ENCODE measurements at regions not wholly inside any gene's neighbourhood (a gene's known extent, or its start where the extent isn't known, plus 50 kb on each side); places are given as distances from the start of the nearest gene placed in this dataset.

- in situ Hi-C loops (cut with MboI; ENCODE audit: low sequenced_read_pairs) = no loop called here
Observed at GRCh38 chrX:22648281-22648680, 351.5 kb upstream of the DDX53 start.

GRCh38 chrX:22650691-22651090, 349.1 kb upstream of the DDX53 start:
- in situ Hi-C loops (cut with MboI; ENCODE audit: low sequenced_read_pairs) = no loop called here

DNA sequence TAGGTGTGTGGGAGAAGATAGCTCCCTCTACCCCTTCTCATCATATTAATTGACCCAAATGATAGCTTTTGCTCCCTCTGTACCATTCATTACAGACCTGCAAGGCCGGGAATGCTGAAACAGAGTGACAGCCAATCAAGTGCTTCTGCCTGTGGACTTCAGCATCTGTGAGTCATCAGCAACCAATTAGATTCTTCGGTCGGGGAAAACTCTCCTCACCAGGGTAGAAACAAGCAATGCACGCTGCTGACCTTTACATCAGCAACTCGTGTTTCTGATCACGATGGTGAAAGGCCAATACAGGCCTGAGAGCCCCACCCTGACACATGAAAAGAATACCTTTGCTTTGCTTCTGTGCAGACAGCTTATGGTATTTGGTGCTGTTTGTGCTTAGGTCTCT, 347.2 kb upstream of the DDX53 start:
- in situ Hi-C loops (cut with MboI; ENCODE audit: low sequenced_read_pairs) = no loop called here

DNA sequence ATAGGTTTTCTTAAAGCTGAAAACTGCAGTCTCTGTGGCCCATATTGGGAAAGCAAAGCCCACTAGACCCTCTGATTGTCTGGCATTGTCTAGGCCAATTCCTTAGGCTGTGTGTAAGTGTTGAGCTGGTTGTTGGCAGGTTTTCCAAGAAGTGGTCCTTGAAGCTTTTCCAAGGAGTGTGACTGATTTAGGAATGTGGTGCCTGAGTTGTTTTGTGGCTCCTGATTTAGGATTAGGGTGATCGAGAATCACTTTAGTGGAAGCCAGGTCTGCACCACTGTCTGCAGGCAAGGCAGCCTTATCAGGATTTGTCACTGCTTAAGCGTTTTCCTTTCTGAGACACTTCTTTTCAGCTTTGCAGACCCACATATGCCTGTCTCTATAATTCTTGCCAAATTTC, 339.0 kb upstream of the DDX53 start:
- in situ Hi-C loops (cut with MboI; ENCODE audit: low sequenced_read_pairs) = no loop called here

DNA sequence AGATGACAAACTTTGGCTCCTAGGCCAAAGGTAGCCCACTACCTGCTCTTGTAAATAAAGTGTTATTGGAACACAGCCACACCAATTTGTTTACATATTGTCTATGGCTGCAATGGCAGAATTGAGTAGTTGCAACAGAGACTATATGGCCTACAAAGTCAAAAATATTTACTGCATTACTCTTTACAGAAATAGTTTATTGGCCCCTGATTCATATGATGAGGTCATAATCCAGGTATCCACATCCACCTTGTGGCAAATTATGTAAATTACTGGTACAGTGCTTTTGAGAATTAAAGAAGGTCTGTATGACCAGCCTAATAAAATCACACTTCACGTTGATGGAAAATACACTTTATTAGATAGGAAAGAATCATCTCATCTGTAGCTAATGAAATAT, 337.0 kb upstream of the DDX53 start:
- in situ Hi-C loops (cut with MboI; ENCODE audit: low sequenced_read_pairs) = no loop called here

GRCh38 chrX:22664826-22665225, 334.9 kb upstream of the DDX53 start:
- in situ Hi-C loops (cut with MboI; ENCODE audit: low sequenced_read_pairs) = no loop called here

DNA sequence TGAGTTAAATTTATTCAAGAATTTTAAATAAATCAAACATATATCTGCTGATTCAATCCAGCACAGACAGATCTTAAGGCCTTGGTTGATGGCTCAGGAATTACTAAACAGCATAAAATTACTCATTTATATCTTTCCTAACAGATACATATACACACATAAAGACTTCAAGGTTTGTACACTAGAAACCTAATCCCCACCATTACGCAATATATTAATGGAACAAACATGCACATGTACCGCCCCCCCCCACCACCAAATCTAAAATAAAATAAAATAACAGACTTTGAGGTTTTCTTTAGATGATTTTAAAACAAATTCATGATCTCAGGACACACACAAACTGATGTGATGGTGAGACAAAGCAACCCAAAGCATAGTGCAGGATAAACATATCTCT, 333.9 kb upstream of the DDX53 start:
- in situ Hi-C loops (cut with MboI; ENCODE audit: low sequenced_read_pairs) = no loop called here

DNA sequence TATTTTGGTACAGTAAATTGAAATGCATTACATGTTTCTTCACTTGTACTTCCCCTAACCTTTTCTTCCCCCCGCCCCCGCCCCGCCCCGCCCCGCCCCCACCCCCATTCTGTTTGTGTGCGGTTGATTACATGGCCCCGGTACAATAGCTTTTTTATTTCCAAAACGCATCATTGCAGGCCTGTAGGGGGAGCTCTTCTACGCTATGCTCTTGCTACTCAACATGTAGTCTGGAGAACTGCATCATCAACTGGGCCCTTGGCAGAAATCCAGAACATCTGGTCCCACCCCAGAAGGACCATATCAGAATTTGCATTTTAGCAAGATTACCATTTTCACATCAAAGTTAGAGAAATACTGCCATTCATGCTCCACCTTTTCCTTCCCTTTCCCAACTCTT, 333.3 kb upstream of the DDX53 start:
- in situ Hi-C loops (cut with MboI; ENCODE audit: low sequenced_read_pairs) = no loop called here

DNA sequence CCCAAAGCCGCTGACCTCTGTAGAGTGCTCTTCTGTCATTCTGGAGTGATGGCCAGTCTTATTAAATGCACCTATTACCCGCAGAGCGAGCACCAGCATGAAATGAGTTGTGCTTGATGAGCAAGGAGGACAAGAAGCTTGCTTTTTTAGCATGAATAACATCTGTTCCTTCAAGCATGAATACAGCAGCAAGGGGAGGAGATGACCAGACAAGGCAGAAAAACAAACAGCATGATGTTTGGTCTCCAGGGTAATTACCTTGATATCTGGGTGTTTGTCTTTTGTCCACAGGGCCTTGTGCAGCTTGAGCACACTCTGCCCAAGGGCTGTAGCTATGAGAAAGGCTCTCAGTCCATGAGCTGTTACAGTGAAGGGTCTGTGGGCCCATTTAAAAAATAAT, 324.8 kb upstream of the DDX53 start:
- in situ Hi-C loops (cut with MboI; ENCODE audit: low sequenced_read_pairs) = no loop called here

- in situ Hi-C loops (cut with MboI; ENCODE audit: low sequenced_read_pairs) = no loop called here
Observed at GRCh38 chrX:22686138-22686541, 313.6 kb upstream of the DDX53 start.

DNA sequence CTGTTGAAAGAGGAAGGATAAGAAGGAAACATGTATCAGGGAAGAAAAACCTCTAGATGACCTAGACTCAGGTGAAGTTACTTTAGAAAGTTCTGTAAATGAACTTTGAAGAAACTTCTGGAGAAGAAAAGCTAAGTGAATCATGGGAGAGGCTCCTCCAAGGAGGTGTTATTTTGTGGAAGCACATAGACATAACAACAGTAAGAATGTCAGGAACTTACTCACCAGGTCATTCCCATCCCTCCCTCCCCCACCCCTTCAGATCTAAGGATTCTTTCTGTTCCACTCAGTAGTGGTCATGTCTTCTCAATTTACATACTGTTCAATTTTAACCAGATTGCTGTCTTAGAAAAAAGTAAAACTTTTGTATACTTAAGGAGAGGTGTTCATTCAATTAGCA, 310.5 kb upstream of the DDX53 start:
- in situ Hi-C loops (cut with MboI; ENCODE audit: low sequenced_read_pairs) = no loop called here

GRCh38 chrX:22690116-22690515, 309.6 kb upstream of the DDX53 start:
- in situ Hi-C loops (cut with MboI; ENCODE audit: low sequenced_read_pairs) = no loop called here

- in situ Hi-C loops (cut with MboI; ENCODE audit: low sequenced_read_pairs) = no loop called here
Observed at GRCh38 chrX:22691966-22692565, 307.7 kb upstream of the DDX53 start.

- in situ Hi-C loops (cut with MboI; ENCODE audit: low sequenced_read_pairs) = no loop called here
Observed at GRCh38 chrX:22698151-22698550, 301.6 kb upstream of the DDX53 start.

GRCh38 chrX:22699581-22700091, 300.1 kb upstream of the DDX53 start:
- in situ Hi-C loops (cut with MboI; ENCODE audit: low sequenced_read_pairs) = no loop called here

DNA sequence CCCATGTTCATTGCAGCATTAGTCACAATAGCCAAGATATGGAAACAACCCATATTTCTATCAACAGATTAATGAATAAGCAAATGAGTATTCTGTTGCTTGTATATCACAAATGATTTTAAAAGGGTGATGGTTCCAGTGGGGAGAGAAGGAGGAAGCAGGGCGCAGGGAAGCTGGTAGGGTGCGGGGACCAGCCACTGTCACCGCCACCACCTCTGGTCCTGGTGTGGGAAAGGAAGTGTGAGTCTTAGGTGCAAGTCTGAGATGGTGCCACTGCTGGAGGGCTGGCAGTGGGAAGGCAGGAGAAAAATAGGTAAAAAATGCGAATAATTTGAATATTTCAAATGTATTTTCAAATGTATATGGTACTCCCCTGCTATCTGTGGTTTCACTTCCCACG, 286.8 kb upstream of the DDX53 start:
- in situ Hi-C loops (cut with MboI; ENCODE audit: low sequenced_read_pairs) = no loop called here

- in situ Hi-C loops (cut with MboI; ENCODE audit: low sequenced_read_pairs) = loop anchor here (25.0 kb wide), 1 partner anchor 743 kb away; no protein-coding TSS in a partner anchor
Observed at GRCh38 chrX:22730542-22730941, 269.2 kb upstream of the DDX53 start.

DNA sequence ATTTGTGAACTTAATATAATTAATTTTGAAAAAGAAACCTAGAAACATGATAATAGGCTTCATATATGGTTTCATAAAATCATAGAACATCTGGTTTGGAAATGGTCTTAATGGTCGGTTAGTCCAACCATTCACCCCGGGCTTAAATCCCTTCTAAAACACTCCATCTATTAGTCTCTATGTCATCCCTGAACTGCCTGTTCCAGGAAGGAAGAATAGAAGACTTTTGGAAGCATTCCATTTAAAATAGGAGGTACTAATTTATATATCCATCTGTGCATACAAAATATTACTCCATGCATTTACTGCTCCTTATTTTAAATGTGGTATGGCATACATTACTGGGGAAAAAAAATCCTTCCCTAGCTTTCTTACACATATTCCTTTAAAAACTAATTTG, 262.2 kb upstream of the DDX53 start:
- in situ Hi-C loops (cut with MboI; ENCODE audit: low sequenced_read_pairs) = loop anchor here (25.0 kb wide), 1 partner anchor 750 kb away; no protein-coding TSS in a partner anchor

GRCh38 chrX:22739276-22739675, 260.5 kb upstream of the DDX53 start:
- in situ Hi-C loops (cut with MboI; ENCODE audit: low sequenced_read_pairs) = loop anchor here (25.0 kb wide), 1 partner anchor 752 kb away; no protein-coding TSS in a partner anchor

DNA sequence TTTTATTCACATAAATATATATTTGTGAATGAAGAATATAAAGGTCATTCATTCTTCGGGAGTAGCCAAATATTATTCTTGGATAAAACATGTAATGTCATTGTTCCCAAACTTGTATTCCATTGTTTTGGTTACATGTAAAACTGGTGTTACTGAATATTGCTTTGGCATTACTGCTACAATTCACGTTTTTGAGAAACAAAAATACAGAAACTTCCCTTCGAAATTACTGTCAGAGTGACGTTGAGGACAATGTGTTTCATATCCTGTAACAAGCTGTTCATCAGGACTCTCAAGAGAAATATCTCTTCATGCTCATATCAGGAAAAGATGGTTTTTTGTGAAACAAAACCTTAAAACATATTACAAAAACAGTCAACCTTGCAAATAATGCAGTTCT, 258.9 kb upstream of the DDX53 start:
- in situ Hi-C loops (cut with MboI; ENCODE audit: low sequenced_read_pairs) = loop anchor here (25.0 kb wide), 1 partner anchor 754 kb away; no protein-coding TSS in a partner anchor

GRCh38 chrX:22742174-22742573, 257.6 kb upstream of the DDX53 start:
- in situ Hi-C loops (cut with MboI; ENCODE audit: low sequenced_read_pairs) = loop anchor here (25.0 kb wide), 1 partner anchor 755 kb away; no protein-coding TSS in a partner anchor

DNA sequence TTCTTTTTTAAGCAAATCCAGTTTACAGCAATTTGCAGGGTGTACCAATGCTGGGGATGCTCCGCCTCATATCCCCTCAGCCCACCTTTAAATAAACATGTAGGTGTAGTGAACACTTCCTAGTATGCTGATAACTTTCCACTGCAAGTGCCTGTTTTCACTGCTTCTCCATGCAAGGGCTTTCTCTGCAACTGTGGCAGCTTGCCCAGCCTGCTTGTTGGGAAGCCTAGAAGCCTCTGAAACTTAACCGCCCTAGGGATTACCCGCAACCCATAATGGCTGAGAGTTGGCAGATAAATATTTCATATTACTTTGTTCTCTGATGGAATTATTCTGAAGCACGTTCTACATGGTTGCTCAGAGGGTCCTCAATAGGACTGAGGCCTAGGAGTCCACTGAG, 253.7 kb upstream of the DDX53 start:
- in situ Hi-C loops (cut with MboI; ENCODE audit: low sequenced_read_pairs) = loop anchor here (25.0 kb wide), 1 partner anchor 759 kb away; no protein-coding TSS in a partner anchor
